Retinal pigment epithelial cell (primary cell): ENCODE measurements at regions not wholly inside any gene's neighbourhood (a gene's known extent, or its start where the extent isn't known, plus 50 kb on each side); places are given as distances from the start of the nearest gene placed in this dataset.

ENCODE experiments used
- DNase-seq: peaks from one replicate; pipeline ENCODE4 v3.0.0-alpha.2; 2010; ENCODE audit warnings: low read depth
- H3K4me3 ChIP-seq: 2 replicates; pipeline ENCODE4 v1.5.1; 2011; ENCODE audit warnings: mild to moderate bottlenecking, low read length, control low read depth, moderate library complexity
- TF ChIP-seq, protein P1 (sequence below): conservative IDR thresholded peaks from 2 replicates; pipeline ENCODE4 v1.5.1; 2011; ENCODE audit warnings: low read depth, low read length, control low read depth, inconsistent platforms

DNA sequence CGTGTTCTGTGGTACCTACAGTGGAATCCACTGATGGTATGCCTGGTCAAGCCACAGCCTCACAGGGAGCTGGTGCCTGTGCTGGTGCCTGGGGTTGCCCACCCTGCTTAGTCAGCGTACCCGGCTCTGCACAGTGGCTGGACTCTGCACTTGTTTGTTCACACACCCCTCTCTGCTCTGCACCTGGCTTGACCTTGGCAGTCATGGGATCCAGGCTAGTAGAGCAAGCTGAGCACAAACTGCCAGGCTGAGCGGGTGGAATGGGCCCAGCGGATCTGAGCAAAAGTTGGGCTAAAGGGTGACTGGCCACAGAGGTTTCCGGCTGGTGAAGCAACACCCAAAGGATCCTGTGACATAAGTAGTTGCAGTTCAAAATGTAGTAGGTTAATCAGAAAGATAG, 163.5 kb downstream of the CDH19 start:
- no peak overlapping the region for H3K4me3 ChIP-seq
- no peak for DNase-seq
- TF ChIP-seq, protein P1, sequence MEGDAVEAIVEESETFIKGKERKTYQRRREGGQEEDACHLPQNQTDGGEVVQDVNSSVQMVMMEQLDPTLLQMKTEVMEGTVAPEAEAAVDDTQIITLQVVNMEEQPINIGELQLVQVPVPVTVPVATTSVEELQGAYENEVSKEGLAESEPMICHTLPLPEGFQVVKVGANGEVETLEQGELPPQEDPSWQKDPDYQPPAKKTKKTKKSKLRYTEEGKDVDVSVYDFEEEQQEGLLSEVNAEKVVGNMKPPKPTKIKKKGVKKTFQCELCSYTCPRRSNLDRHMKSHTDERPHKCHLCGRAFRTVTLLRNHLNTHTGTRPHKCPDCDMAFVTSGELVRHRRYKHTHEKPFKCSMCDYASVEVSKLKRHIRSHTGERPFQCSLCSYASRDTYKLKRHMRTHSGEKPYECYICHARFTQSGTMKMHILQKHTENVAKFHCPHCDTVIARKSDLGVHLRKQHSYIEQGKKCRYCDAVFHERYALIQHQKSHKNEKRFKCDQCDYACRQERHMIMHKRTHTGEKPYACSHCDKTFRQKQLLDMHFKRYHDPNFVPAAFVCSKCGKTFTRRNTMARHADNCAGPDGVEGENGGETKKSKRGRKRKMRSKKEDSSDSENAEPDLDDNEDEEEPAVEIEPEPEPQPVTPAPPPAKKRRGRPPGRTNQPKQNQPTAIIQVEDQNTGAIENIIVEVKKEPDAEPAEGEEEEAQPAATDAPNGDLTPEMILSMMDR: no peak

DNA sequence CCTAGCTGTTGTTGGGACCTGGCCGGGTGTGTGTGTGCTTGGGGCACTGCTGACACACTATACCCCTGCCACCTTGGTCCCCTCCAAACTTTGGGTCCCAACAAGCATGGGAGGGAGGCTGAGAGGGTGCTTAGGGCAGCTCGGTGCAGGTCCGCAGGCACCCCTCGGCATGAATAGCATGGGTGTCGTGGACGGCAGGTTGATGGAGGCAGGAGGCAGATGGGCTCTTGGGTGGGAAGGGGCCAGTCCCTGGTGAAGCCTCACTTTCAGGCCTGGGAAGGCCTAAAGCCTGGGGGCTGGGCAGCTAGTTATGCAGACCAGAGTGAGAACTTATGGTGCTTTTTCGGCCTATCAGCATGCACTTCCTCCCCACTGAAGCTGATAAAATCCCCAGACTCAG, 164.2 kb downstream of the CDH19 start:
- H3K4me3 ChIP-seq: no peak overlapping the region
- DNase-seq: no peak
- TF ChIP-seq, protein P1: no peak

- H3K4me3 ChIP-seq: no peak overlapping the region
- TF ChIP-seq, protein P1: no peak
- no peak for DNase-seq
Measured at GRCh38 chr18:66438711-66439536, 165.0 kb downstream of the CDH19 start.

DNA sequence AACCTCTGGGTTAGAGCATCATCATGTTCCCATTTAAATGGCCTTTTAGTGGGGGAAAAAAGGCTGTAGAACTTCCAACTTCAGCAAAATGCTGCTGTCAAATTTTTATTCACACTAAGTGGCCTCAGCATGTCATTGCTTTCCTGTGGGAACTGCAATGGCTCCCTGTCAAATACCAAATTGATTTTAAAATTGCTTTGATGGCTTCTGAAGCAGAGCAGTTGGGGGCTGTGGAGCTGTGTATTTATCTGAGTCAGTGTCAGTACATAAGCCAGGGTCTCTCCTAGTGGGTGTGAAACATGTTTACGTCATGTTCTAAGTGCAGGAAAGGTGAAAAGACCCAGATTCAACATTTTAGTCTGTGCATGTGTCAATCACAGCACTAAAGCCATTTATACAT, 171.3 kb downstream of the CDH19 start:
- no peak overlapping the region for H3K4me3 ChIP-seq
- TF ChIP-seq, protein P1: no peak
- DNase-seq: no peak

DNA sequence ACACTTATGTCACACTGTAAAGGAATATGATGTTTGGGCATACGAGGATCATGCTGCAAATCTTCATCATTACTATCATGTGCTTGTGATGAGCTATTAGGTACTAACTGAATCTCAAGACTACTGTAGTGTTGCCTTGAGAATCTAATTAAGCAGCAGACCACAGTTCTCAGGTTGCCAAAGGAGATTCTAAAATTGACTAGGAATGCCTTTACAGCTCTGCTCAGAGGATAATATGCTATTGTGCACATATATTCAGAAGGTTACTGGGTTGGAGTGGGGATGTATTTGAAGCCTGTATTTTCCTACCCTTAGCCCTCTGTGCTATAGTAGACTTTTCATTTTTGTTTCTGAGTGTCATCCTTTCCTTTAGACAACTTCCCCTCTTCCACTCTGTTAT, 175.1 kb downstream of the CDH19 start:
- no peak overlapping the region for H3K4me3 ChIP-seq
- no peak for DNase-seq
- TF ChIP-seq, protein P1: no peak

- H3K4me3 ChIP-seq: no peak overlapping the region
- TF ChIP-seq, protein P1: no peak
- DNase-seq: no peak
Measured at GRCh38 chr18:66419400-66419799, 184.5 kb downstream of the CDH19 start.

GRCh38 chr18:66410692-66411091, 193.2 kb downstream of the CDH19 start:
- TF ChIP-seq, protein P1: no peak
- DNase-seq: no peak

More at GRCh38 chr18:66410692-66411091, 193.2 kb downstream of the CDH19 start:
- no peak overlapping the region for H3K4me3 ChIP-seq
